GM18868 (cell line): ENCODE measurements at regions not wholly inside any gene's neighbourhood (a gene's known extent, or its start where the extent isn't known, plus 50 kb on each side); places are given as distances from the start of the nearest gene placed in this dataset.

Source experiments
- ATAC-seq: cut with Tn5 transposase; IDR thresholded peaks from one replicate; pipeline ENCODE4 v1.9.1; 2021; ENCODE audit warnings: mild to moderate bottlenecking, moderate library complexity; ENCODE audit not compliant: unreplicated experiment

DNA sequence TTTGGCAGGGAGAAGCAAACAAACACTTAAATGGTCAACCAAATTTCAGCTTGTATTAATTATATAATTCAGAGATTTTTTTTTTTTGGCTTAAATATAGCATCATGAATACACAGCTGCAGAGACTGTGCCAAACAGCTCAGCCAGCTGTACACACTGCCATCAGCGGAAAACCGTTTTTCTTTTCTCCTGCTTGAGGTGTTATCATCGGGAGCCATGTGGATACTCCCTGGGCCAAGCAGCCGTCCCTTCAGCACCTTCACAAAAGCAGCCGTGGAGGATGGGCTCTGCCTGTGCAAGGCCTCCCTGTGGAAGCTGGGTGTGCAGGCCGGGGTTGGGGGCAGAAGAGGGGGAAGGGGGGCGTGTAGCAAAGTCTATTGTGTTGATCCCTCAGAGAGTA lies 85.0 kb downstream of the NUF2 start:
- ATAC-seq, result no peak

DNA sequence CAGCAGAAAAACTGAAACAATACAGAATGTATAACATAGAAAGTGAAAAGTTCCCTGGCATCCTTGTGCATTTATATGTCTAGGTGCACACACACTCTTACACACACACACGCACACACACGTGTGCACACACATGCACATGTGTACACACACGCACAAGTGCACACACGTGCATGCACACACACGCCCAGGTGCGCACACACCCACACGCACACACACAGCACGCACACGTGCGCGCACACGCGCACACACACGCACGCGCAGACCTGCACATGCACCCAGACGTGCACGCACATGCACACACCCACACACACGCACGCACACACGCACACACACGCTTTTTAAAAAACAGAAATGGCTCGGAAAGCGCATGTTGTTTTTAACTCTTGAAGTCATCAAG lies 86.5 kb downstream of the NUF2 start:
- ATAC-seq, result no peak

DNA sequence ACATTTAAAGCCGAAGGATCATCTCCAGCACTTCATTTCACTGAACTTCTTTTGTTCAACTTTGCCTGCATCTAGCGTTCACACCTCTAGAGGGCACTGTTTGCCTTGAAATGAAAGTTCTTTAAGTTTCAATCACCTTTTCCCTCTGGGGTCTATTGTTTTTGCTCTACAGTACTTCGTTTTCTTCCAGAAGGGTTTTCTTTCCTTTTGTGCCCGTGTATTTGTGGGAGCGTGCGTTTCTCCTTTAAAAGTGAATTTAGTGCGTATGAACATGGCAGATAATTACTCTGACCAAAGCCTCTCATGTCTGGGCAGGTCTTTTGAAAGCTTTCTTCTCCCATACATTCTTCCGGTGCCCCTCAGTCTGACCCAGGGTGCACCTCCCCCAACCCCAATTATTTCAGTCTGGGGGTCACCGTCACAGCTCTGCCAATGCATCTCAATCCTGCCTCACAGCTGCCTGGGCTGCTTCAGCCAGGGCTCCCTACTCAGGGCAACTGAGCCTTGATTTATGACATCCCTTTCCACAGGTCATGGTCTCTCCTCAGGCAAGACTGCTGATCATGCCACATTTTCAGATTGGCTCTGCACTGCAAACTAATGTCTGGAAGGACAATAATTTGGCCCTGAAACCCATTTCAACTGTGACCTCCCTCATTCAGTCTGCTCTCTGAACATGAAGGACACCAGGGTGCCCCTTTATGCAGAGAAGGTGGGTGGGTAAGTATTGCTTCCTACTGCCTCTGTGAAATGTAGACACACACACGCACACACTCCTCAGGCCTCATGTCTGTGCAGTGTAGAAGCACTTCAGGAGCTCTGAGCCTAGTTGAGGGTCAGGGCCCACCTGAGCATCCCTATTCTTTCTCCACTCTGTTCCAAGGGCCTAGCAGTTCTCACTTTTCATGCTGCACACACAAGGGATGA lies 88.6 kb downstream of the NUF2 start:
- no peak for ATAC-seq

DNA sequence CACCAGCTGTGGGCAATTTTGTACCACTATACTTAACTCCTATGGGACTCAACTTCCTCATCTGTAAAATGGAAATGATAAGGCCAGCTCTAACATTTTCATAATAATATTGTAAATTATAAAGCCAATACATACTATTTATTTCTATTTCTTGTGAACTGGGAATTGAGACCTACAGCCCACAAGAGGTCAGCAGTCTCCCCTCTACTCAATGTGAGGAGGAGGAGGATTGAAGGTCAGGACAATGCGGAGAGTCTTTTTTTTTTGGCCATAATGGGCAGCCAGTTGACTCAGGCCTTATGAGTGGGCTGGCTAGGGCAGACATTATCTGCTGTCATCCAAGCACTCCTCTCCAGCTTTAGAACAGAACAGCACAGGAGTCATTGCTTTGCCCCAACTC lies 90.5 kb downstream of the NUF2 start:
- no peak for ATAC-seq

DNA sequence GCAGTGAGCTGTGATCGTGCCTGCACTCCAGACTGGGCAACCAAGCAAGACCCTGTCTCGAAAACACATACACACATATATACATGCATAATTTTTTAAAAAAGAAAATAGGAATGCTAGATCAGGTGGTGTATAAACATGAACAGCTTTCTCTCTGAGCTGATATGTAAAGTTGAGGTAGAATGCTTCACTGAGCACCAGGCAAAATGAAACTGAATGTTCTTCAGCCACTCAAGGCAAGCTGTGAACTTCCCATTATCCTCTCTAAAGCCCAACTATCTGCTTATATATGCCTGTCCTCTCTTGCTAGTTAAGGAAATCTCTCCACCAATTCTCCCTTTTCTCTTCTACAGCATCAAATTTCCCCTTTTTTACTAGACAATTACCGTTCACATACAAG lies 93.0 kb downstream of the NUF2 start:
- peak; percentile 94 for ATAC-seq

DNA sequence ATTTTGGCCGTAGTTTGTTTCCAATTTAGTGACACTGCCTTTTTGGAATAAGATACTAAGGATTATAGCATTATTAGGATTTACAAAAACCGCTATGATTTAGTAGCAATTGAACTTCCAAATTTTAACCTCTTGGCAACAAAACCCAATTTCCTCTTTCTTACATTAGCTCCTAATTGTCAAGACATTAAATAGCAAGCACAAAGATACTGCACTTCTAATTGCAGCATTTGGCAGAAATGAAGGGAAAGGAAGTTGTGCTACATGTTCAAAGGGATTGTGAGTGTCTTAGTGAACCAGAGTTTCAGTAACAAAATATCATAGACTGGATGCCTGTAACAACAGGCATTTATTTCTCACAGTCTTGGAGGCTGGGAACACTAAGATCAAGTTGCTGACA lies 99.9 kb downstream of the NUF2 start:
- no peak for ATAC-seq

DNA sequence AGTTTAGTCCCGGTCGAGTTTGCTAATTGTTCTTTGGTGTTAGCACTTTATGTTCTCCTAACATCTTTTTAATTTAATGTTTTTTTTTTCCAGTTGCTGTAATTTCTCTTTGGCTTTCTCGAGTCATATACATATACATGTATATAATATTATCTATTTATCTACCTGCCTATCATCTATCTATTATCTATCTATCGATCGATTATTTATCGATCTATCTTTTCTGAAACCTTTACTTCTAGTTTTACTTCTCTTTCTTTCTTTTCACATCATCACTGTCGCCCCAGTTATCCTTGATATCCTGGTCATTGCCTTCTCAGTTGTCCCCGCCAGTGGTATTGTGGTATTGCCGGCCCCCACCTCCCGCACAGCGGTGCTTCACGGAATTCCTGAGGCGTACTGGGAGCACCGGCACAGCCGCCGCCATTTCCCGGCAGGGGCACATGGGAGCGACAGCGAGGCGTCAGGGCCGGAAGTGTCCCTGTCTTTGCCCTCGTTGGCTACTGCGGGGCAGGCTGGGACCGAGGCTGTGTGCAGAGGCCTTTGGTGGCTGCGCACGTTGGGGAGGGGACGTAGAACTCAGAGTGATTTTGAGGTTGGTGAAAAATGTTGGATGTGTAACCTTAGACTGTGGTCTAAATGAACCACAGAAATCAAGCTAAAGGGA lies 101.1 kb downstream of the NUF2 start:
- ATAC-seq, result no peak

DNA sequence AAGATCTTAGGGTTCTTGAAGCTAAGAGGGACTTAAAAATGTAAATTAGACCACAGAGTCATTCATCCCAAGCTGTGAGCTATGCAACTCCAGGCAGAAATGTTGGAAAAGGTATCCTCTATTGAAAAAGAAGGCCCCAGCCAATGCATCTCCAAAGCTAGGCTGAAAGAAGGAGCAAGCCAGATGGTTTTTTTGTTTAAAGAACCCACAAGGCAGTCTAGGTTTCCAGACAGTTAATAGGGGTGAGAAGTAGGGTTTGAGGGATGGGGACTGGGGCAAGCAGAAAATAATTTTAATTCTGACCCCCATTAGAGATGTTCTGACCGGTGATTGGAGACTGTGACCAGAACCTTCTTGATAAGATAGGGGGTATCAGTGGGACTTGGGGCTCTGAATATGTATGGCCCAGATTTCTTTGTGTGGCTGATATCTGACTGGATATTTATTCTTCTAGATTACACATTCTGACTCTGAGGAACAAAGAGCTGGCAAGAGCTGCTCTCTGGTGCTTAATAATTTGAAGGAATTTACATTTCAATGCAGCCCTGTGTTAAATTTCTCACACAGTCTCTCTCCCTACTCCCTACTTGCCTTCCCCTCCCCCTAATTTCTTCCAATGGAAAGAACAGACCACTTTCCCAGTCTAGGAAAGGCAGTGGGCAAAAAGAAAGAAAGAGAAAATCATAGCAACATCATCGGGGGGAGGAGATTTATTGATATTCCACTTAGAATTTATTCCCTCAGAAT lies 104.9 kb downstream of the NUF2 start:
- no peak for ATAC-seq

DNA sequence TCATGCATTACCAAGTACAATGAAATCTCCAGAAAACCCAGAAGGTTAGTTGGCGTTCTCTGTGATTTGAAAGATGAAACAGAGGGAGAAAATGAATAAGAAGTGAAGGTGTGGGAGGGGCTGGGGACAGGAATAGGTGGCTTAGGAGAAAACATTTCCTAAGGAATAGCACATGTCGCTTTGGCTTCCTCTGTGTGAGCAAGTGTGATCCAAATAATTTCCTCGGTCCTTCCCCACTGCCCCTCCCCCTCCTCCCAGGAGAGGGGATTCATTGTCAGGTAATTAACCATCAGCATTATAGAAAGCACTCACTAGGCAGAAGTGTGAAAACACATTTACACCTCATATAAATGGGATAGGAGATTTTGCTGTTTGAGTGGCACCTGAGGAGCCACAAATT lies 105.5 kb downstream of the NUF2 start:
- ATAC-seq, result no peak

DNA sequence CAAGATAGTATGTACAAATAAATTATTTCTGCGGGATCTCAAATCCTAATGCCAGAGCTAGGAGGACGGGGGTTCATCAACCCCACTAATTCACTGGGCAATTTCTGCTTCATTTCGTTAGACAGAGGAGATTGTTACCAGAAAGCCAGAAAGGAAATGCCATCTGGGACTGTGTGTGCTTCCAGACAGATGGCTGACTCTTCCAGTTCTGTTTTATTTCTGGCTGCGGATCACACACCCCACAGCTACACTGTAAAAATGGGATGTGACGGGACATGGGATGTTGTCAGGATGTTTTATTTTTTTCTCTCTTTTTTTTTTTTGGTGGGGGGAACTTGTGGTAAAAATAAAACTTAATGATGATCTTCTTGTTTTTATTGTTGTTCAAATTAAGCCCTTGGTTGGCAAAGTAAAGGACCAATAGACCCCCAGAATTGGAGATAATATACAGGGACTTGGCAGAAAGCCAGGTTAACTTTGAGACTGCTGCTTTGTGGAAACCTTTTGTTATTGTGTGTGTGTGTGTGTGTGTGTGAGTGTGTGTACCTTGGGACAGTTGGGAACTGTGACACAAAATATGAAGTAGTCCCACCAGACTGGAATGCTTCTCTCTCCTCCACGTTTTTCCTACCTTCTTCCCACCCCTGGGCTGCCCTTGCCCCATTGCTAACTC lies 114.5 kb downstream of the NUF2 start:
- no peak for ATAC-seq

DNA sequence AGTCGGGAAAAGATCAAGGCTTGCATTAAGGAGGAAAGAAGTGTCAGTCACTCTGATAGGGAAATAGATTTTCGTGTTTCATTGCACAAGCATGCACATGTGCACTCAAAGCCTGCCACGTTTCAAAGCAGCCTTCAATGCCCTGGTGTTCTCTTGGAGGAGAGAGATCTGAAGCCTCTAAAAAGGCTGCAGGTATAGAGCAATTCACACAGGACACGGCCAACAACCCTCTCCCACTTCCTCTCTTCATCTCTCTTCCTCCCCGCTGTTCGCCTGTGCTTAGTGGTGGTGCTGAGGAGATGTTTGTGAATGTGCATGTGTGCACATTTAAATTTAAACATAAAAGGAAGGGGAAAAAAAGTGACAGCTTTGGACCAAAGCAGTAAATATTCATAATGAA lies 117.7 kb downstream of the NUF2 start:
- ATAC-seq, result no peak

DNA sequence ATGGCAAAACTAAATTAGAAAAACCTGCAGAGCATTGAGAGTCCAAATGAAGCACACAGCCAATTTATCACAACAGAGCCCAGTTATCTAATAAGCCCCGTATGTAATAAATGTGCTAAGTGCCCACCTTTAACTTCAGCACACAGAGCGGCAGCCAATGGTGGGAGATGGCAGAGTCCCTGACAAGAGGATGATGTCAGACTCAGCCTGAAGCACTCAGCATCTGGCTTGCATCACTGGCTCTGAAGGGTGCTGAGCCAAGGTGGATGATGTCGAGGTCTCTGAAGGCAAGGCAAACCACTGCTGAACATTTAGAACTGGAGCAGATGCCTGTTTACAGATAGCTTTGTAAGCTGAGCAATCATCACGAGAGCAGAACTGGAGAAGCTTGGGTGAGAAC lies 118.3 kb downstream of the NUF2 start:
- ATAC-seq, result no peak

DNA sequence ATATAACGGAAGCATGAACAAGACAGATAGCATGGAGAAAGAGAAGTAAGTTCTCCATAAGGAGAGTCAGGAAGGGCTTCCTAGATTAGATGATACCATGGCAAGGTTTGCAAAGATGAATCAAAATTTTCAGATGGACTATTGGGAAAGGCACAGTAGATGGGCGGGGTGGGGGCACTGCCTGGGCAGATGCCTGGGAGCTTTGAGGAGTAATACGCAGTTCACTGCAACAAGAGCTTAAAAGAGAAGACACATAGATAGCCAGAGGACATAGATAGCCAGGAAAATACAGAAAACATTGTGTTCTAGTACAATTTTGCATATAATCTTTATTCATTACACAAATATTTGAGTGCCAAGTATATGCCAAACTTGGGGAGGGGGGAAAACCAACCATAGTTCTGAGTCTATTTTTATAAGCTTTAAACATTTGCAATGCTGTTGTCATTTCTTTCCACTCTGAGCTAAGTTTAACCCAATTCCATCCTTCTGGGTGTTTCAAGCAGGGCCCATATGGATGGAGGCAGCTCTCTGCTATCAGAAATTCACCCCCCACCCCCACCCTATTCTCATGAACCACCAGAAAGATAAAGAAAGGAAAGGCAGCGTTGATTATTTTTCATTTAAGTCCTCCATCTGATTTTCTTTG lies 120.6 kb downstream of the NUF2 start:
- no peak for ATAC-seq

DNA sequence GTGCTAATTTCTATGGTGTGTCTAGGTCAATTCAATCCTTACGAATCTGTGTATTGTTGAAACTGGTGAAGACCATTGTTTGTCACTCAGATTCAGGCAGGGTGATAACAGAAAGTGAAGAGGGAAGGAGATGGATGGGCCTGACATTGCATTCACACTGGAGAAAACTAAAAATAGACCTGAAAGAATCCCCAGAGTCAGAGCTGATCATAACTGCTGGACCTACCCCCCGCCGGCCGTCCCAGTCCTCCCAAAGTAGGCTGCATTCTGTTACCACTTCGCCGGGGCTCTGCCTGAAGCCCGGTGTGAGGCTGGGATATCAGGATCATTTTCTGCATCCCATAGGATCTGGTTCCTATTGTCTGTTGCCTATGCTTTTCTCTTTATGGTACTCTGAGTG lies 121.1 kb downstream of the NUF2 start:
- ATAC-seq, result no peak

DNA sequence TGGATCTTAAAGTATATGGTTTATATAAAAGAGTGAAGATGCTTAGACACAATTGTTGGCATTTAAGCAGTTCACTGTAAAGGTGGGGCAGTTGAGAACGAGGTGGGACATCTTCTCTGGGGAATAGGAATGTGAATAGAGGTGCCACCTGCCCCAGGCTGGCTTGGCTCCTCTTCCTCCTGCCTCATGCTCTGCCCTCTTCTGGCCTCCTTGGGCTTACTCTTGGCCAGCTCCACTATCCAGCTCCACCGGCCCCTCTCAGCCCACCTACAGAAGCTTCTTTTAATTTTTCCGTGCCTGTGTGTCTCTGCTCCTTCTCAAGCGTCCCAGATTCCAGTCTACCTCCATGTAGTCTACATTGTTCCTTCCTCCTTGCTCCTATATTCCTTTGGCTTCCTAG lies 122.1 kb downstream of the NUF2 start:
- ATAC-seq, result no peak

DNA sequence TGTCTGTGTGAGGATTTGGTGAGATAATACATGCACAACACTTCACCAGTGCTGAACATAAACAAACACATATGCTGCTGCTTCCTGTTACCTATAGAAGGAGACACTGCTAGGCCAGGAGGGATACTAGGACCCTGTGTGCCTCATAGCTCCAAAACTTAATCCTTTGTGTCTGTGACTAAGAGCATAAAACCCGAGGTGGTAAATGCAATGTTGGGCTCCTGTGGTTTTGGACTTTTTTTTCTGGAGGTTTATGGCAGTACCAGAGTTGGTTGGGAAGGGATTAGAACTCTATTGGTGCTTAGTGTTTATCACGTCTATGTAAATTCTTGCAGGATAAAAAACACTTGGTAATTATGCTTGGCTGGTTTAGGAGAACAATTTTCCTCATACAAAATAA lies 122.9 kb downstream of the NUF2 start:
- ATAC-seq, result no peak

DNA sequence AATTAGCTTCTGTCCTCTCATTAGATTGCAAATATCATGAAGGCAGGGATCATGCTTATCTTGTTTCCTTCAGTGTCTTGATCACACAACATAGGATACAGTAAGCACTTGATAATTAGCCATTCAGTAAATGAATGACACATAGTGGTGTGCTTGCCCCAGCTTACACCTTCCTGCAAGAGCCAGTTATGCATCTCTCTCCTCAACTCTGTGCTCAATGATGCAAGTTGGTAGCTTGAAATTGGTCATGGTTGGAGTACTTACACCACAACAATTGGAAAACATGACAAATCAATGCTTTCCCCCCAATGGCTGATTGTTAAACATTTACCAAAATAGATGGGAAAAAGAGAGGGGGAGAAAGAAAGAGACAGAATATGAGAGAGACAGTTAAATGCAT lies 129.2 kb downstream of the NUF2 start:
- no peak for ATAC-seq

DNA sequence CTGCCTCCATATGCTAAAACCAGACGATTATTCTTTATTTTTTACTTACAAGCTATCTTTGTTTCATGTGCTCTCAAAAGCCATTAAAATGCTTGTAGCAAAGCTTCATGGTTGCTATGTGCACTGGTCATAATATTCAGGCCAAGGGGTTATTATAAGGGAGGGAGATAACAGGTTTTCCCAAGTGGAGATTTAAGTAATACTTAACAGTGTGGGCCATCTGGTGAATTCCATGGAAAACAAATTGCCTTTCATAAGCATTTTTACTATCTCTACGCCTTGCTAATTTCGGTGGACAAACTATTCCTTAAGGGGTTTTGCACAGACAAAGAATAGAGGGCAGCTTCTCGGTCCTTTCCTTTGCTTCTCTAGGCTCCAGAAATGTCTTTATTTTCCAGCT lies 137.8 kb downstream of the NUF2 start:
- ATAC-seq, result no peak

DNA sequence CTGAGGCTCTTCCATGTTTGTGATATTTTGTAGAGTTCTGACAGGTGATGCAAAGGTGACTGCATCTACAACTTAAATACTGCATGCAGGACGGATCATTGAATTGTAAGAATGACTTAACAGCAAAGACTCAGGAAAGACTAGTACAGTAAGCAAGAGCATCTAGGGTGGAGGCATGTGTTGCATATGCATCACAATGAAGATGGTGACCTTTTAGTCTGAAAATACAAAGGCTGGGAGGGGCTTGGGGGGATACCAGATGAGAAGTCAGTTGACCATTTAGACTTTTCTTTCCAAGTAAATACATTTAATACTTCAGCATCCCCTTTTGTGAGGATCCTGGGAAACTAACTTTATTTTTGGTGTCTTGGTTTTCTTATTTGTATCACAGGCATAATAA lies 145.5 kb downstream of the NUF2 start:
- no peak for ATAC-seq

DNA sequence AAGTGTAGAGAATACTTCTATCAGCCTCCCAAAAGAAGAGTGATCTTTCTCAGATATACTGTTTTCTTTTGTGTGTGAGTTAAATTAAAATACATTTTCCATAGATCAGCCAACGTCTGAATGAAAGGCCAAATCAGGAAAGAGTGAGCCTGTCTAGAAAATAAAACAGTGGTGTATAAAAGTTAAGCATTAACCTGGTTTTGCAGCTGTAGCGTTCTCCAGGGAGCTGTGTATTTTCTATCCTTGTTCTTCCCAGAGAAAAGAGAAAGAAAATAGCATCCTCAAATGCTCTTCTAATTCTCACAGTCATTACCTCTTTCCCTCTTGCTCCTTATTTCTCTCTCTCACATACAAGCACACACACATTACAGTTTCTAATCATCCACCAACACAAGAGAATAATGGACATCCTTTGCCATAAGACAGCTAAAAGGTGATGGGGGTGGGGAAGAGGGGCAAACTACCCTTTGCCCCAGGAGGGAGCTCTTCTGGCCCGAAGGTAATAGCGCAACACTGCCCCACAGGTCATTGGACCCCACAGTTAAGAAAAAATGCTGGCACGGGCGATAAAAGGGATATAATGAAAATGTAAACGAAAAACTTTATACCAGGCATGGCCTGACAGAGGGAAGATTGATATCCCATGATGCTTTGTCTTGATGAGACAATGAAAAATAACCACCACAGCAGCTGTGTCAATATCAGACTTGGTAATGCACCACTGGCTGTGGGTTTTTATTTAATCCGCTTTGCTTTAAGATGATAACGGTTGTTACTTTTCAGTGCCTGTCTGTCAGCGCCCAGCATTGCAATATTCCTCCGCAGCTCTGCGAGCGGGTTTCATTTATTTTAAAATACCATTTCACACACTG lies 150.3 kb downstream of the NUF2 start:
- no peak for ATAC-seq
